BJ (cell line): ENCODE measurements at regions not wholly inside any gene's neighbourhood (a gene's known extent, or its start where the extent isn't known, plus 50 kb on each side); places are given as distances from the start of the nearest gene placed in this dataset.

Experiments
- CTCF ChIA-PET: fragments of 350-600 bp; formaldehyde crosslinking; extraction: SDS; loops from one replicate; lab custom pipeline; 2021; ENCODE audit warnings: antibody characterized with exemption, inconsistent platforms; lab: Yijun Ruan, JAX
- POLR2A ChIA-PET: fragments of 300-600 bp; sonication (Branson Sonifier 250); formaldehyde crosslinking; extraction: SDS; loops from one replicate; lab custom pipeline; 2021; ENCODE audit warnings: antibody characterized with exemption; lab: Charles Lee
- DNase-seq: peaks from one replicate; pipeline ENCODE4 v3.0.0-alpha.2; 2011; ENCODE audit warnings: low read depth
- H3K27me3 ChIP-seq: 2 replicates; pipeline ENCODE4 v1.6.0; 2011; ENCODE audit warnings: low read length; ENCODE audit not compliant: control insufficient read depth, insufficient read depth
- H3K36me3 ChIP-seq: 2 replicates; pipeline ENCODE4 v1.5.1; 2011; ENCODE audit warnings: low read length; ENCODE audit not compliant: control insufficient read depth, insufficient read depth
- H3K4me3 ChIP-seq: 2 replicates; pipeline ENCODE4 v1.5.1; 2011; ENCODE audit warnings: low read depth, mild to moderate bottlenecking, control low read depth, low read length
- CTCF ChIP-seq: IDR thresholded peaks from 2 replicates; pipeline ENCODE4 v1.5.1; 2011; ENCODE audit warnings: low read depth, mild to moderate bottlenecking, control low read depth, inconsistent platforms, low read length, moderate library complexity; ENCODE audit not compliant: insufficient read depth

GRCh38 chr2:226078666-226079065 lies 679.2 kb downstream of the NYAP2 start:
- TF ChIP-seq CTCF, result no peak
- ChIA-PET CTCF (interaction anchor here (1.6 kb wide), 1 partner anchor 15 kb away, joined by 3 read pairs; no protein-coding TSS in a partner anchor), POLR2A (no interaction called here)
- H3K27me3 ChIP-seq, result no peaks in the 10 kb centered on the region
- no peak for DNase-seq
- no peak overlapping the region for H3K4me3 ChIP-seq
- no peaks in the 10 kb centered on the region for H3K36me3 ChIP-seq

- no peak for DNase-seq
- Histone ChIP-seq H3K4me3 (no peak overlapping the region), H3K36me3 (no peaks in the 10 kb centered on the region), H3K27me3 (no peaks in the 10 kb centered on the region)
- TF ChIP-seq CTCF, result no peak
- ChIA-PET POLR2A (no interaction called here), CTCF (interaction anchor here (1.6 kb wide), 1 partner anchor 14 kb away, joined by 3 read pairs; no protein-coding TSS in a partner anchor)
Observed at GRCh38 chr2:226077841-226078240, 678.3 kb downstream of the NYAP2 start.

GRCh38 chr2:226077031-226077430 lies 677.5 kb downstream of the NYAP2 start:
- ChIA-PET CTCF (interaction anchor here (0.7 to 1.3 kb wide), 2 partner anchors 18 to 906 kb away, joined by 3 read pairs; no protein-coding TSS in a partner anchor), POLR2A (interaction anchor here (0.6 kb wide), 1 partner anchor 46 kb away, joined by 4 read pairs; no protein-coding TSS in a partner anchor)
- no peak for TF ChIP-seq CTCF
- no peak for DNase-seq
- Histone ChIP-seq H3K36me3 (no peaks in the 10 kb centered on the region), H3K4me3 (no peak overlapping the region), H3K27me3 (no peaks in the 10 kb centered on the region)

GRCh38 chr2:226076529-226076928 lies 677.0 kb downstream of the NYAP2 start:
- H3K4me3 ChIP-seq, result no peak overlapping the region
- no peak for DNase-seq
- H3K27me3 ChIP-seq, result no peaks in the 10 kb centered on the region
- ChIA-PET CTCF (interaction anchor here (1.3 kb wide), 1 partner anchor 17 kb away, joined by 3 read pairs; no protein-coding TSS in a partner anchor), POLR2A (no interaction called here)
- TF ChIP-seq CTCF, result no peak
- no peaks in the 10 kb centered on the region for H3K36me3 ChIP-seq

- no peaks in the 10 kb centered on the region for H3K27me3 ChIP-seq
- TF ChIP-seq CTCF, result no peak
- CTCF ChIA-PET, result no interaction called here
- no peaks in the 10 kb centered on the region for H3K36me3 ChIP-seq
- POLR2A ChIA-PET, result no interaction called here
- DNase-seq, result no peak
- no peak overlapping the region for H3K4me3 ChIP-seq
Observed at GRCh38 chr2:226074391-226074790, 674.9 kb downstream of the NYAP2 start.
